H1 (cell line): ENCODE measurements at regions not wholly inside any gene's neighbourhood (a gene's known extent, or its start where the extent isn't known, plus 50 kb on each side); places are given as distances from the start of the nearest gene placed in this dataset.

Experiments used
- CTCF ChIA-PET: fragments of 300-600 bp; sonication (Branson Sonifier 250); formaldehyde crosslinking; loops from one replicate; lab custom pipeline; 2021; ENCODE audit not compliant: partially characterized antibody; lab: Charles Lee
- POLR2A ChIA-PET: fragments of 300-600 bp; sonication (Branson Sonifier 250); formaldehyde crosslinking; loops from one replicate; lab custom pipeline; 2021; ENCODE audit warnings: inconsistent platforms; ENCODE audit not compliant: partially characterized antibody; lab: Charles Lee
- DNase-seq, 2 experiments: peaks; one replicate each; pipeline versions ENCODE4 v3.0.0 to v3.0.0-alpha.2; 2010 to 2022; ENCODE audit warnings: low spot score in 2 of 2, low read depth in 1 of 2, mixed read lengths in 1 of 2
- FAIRE-seq: peaks from 2 replicates; lab custom pipeline; 2011; peaks lifted over from hg19 to GRCh38; lab: Jason Lieb, UNC
- H2AFZ ChIP-seq: 2 replicates; pipeline ENCODE4 v1.8.1; 2012; ENCODE audit warnings: low read length, inconsistent platforms
- H2AK5ac ChIP-seq: 2 replicates; pipeline ENCODE4 v1.6.1; 2013; ENCODE audit warnings: low read depth, low read length
- H2BK120ac ChIP-seq: replicated peaks from 2 replicates; pipeline ENCODE3; 2013; ENCODE audit warnings: low read depth, low read length, inconsistent platforms
- H2BK12ac ChIP-seq: 2 replicates; pipeline ENCODE4 v1.6.1; 2013; ENCODE audit warnings: low read depth, low read length
- H2BK15ac ChIP-seq: 2 replicates; pipeline ENCODE4 v1.6.1; 2013; ENCODE audit warnings: low read length
- H2BK20ac ChIP-seq: 2 replicates; pipeline ENCODE4 v1.6.1; 2013; ENCODE audit warnings: low read length
- H2BK5ac ChIP-seq: 2 replicates; pipeline ENCODE4 v1.6.1; 2013; ENCODE audit warnings: low read depth, low read length
- H3K14ac ChIP-seq: 2 replicates; pipeline ENCODE4 v1.6.1; 2013; ENCODE audit warnings: inconsistent platforms; ENCODE audit not compliant: insufficient read length
- H3K18ac ChIP-seq: 2 replicates; pipeline ENCODE4 v1.6.1; 2013; ENCODE audit warnings: low read length; ENCODE audit errors: extremely low read depth
- H3K23ac ChIP-seq: 2 replicates; pipeline ENCODE4 v1.6.1; 2013; ENCODE audit warnings: inconsistent platforms; ENCODE audit not compliant: insufficient read length
- H3K23me2 ChIP-seq: 2 replicates; pipeline ENCODE4 v1.6.1; 2013; ENCODE audit warnings: low read depth, low read length
- H3K27ac ChIP-seq: 2 replicates; pipeline ENCODE4 v1.6.1; 2011; ENCODE audit warnings: low read depth, low read length, inconsistent platforms
- H3K27me3 ChIP-seq, 4 experiments: replicated peaks in 1 of 4; 1 replicate in 1 of 4; 2 replicates in 3 of 4; pipeline versions ENCODE4 v1.6.1 to v1.8.1; 2011 to 2013; ENCODE audit warnings: low read length in 3 of 4, mild to moderate bottlenecking in 3 of 4, inconsistent platforms in 2 of 4, mixed read lengths in 2 of 4, moderate library complexity in 1 of 4; ENCODE audit not compliant: control insufficient read depth in 3 of 4, insufficient read depth in 3 of 4; ENCODE audit errors: extremely low read depth in 1 of 4
- H3K36me3 ChIP-seq, 4 experiments: 2 replicates each; pipeline versions ENCODE4 v1.6.1 to v1.8.1; 2011 to 2013; ENCODE audit warnings: mild to moderate bottlenecking in 4 of 4, low read length in 3 of 4, moderate library complexity in 2 of 4, control low read depth in 1 of 4, inconsistent platforms in 1 of 4; ENCODE audit not compliant: insufficient read depth in 4 of 4, control insufficient read depth in 2 of 4
- H3K4ac ChIP-seq: replicated peaks from 2 replicates; pipeline ENCODE3; 2013; ENCODE audit warnings: low read length, low read depth, mixed read lengths, inconsistent platforms; ENCODE audit not compliant: insufficient read length
- H3K4me1 ChIP-seq, 4 experiments: replicated peaks in 1 of 4; 1 replicate in 1 of 4; 2 replicates in 3 of 4; pipeline versions ENCODE4 v1.6.1 to v1.8.1; 2011 to 2013; ENCODE audit warnings: low read length in 3 of 4, inconsistent platforms in 2 of 4, mixed read lengths in 1 of 4; ENCODE audit not compliant: insufficient read depth in 4 of 4, control insufficient read depth in 3 of 4
- H3K4me2 ChIP-seq, 2 experiments: 2 replicates each; pipeline versions ENCODE4 v1.6.1 to v1.8.1; 2011 to 2013; ENCODE audit warnings: low read depth in 2 of 2, low read length in 2 of 2, control low read depth in 1 of 2, inconsistent platforms in 1 of 2, mild to moderate bottlenecking in 1 of 2; ENCODE audit not compliant: insufficient read depth in 1 of 2
- H3K4me3 ChIP-seq, 4 experiments: fragments of 200-600, 300-600 bp in 1 of 4; sonication (generic), shearing (Covaris generic), sonication (Bioruptor Twin) in 1 of 4; 2 replicates each; pipeline versions ENCODE4 v1.5.1 to v1.8.1; 2011 to 2016; ENCODE audit warnings: low read length in 4 of 4, low read depth in 3 of 4, control low read depth in 2 of 4, inconsistent platforms in 2 of 4, mild to moderate bottlenecking in 2 of 4, mixed read lengths in 1 of 4, moderate library complexity in 1 of 4; ENCODE audit not compliant: insufficient read depth in 2 of 4; ENCODE audit errors: extremely low read depth in 1 of 4
- H3K56ac ChIP-seq: replicated peaks from 2 replicates; pipeline ENCODE3; 2013; ENCODE audit warnings: low read depth, mild to moderate bottlenecking, mixed read lengths, low read length, inconsistent platforms; ENCODE audit not compliant: insufficient read length
- H3K79me1 ChIP-seq: 2 replicates; pipeline ENCODE4 v1.6.1; 2013; ENCODE audit warnings: low read depth, low read length, control low read depth
- H3K79me2 ChIP-seq, 2 experiments: 2 replicates each; pipeline versions ENCODE4 v1.6.1 to v1.8.1; 2012 to 2013; ENCODE audit warnings: low read length in 2 of 2, mild to moderate bottlenecking in 2 of 2, inconsistent platforms in 1 of 2; ENCODE audit not compliant: insufficient read depth in 2 of 2, control insufficient read depth in 1 of 2
- H3K9ac ChIP-seq, 4 experiments: replicated peaks in 1 of 4; 1 replicate in 1 of 4; 2 replicates in 3 of 4; pipeline versions ENCODE4 v1.6.1 to v1.8.1; 2011 to 2013; ENCODE audit warnings: low read depth in 3 of 4, low read length in 3 of 4, control low read depth in 2 of 4, mild to moderate bottlenecking in 2 of 4, moderate library complexity in 2 of 4, inconsistent platforms in 1 of 4; ENCODE audit errors: extremely low read depth in 1 of 4
- H3K9me3 ChIP-seq, 2 experiments: 2 replicates each; pipeline versions ENCODE4 v1.6.1 to v1.8.1; 2012 to 2013; ENCODE audit warnings: mild to moderate bottlenecking in 2 of 2, moderate library complexity in 2 of 2, control low read depth in 1 of 2, inconsistent platforms in 1 of 2, low read depth in 1 of 2, low read length in 1 of 2, mixed read lengths in 1 of 2; ENCODE audit not compliant: insufficient read depth in 2 of 2
- H4K20me1 ChIP-seq, 2 experiments: replicated peaks in 1 of 2; 2 replicates each; pipeline versions ENCODE3 to v1.8.1; 2011 to 2013; ENCODE audit warnings: inconsistent platforms in 2 of 2, low read length in 2 of 2, mild to moderate bottlenecking in 1 of 2; ENCODE audit not compliant: insufficient read depth in 2 of 2, control insufficient read depth in 1 of 2
- H4K5ac ChIP-seq: 2 replicates; pipeline ENCODE4 v1.6.1; 2013; ENCODE audit warnings: low read length, low read depth, mixed read lengths, inconsistent platforms; ENCODE audit not compliant: insufficient read length
- H4K8ac ChIP-seq: 2 replicates; pipeline ENCODE4 v1.8.0; 2013; ENCODE audit warnings: mild to moderate bottlenecking, moderate library complexity, low read length, inconsistent platforms; ENCODE audit not compliant: insufficient read depth; ENCODE audit errors: extremely low read depth
- H4K91ac ChIP-seq: replicated peaks from 2 replicates; pipeline ENCODE3; 2013; ENCODE audit warnings: low read length, mixed read lengths, inconsistent platforms; ENCODE audit not compliant: insufficient read length
- ATF3 ChIP-seq: IDR thresholded peaks from 2 replicates; pipeline ENCODE4 v1.6.1; 2011; ENCODE audit warnings: low read depth, mild to moderate bottlenecking, low read length; ENCODE audit not compliant: insufficient read depth
- RAD21 ChIP-seq, 2 experiments: IDR thresholded peaks in 1 of 2; conservative IDR thresholded peaks in 1 of 2; 2 replicates each; pipeline ENCODE4 v1.6.1; 2011; ENCODE audit warnings: low read depth in 2 of 2, low read length in 2 of 2, improper control_type of control experiment in 1 of 2, inconsistent platforms in 1 of 2, mild to moderate bottlenecking in 1 of 2, moderate library complexity in 1 of 2
- RXRA ChIP-seq: IDR thresholded peaks from 2 replicates; pipeline ENCODE4 v1.6.1; 2011; ENCODE audit warnings: low read depth, mild to moderate bottlenecking, low read length, moderate library complexity; ENCODE audit not compliant: insufficient read depth
- SIX5 ChIP-seq: IDR thresholded peaks from 2 replicates; pipeline ENCODE4 v1.6.1; 2011; ENCODE audit warnings: mild to moderate bottlenecking, low read depth, low read length
- SP2 ChIP-seq: IDR thresholded peaks from 2 replicates; pipeline ENCODE4 v1.6.1; 2012; ENCODE audit warnings: mild to moderate bottlenecking, low read length, inconsistent platforms
- TEAD4 ChIP-seq: IDR thresholded peaks from 2 replicates; pipeline ENCODE4 v1.6.1; 2012; ENCODE audit warnings: low read depth, low read length, inconsistent platforms, mixed read lengths
- USF2 ChIP-seq: IDR thresholded peaks from 2 replicates; pipeline ENCODE4 v1.6.1; 2011; ENCODE audit warnings: low read length, improper control_type of control experiment
- YY1 ChIP-seq: IDR thresholded peaks from 2 replicates; pipeline ENCODE4 v1.6.1; 2011; ENCODE audit warnings: low read depth, mild to moderate bottlenecking, low read length
- WGBS, 2 experiments: shearing (Covaris generic) in 1 of 2; methylation state at CpG; one replicate each; pipeline versions ENCODE4 v1.1.6 to v1.1.7; 2013 to 2015; ENCODE audit warnings: low lambda C conversion rate in 2 of 2, mixed read lengths in 2 of 2, inconsistent platforms in 1 of 2, low coverage in 1 of 2, missing lambda C conversion rate in 1 of 2; ENCODE audit not compliant: insufficient replicate concordance in 2 of 2, insufficient coverage in 1 of 2, insufficient read length in 1 of 2; ENCODE audit errors: extremely low coverage in 1 of 2, missing lambda C conversion rate in 1 of 2; 5-methylcytosine and 5-hydroxymethylcytosine counted together
- TF ChIP-seq, protein P1 (sequence below): IDR thresholded peaks from 2 replicates; pipeline ENCODE4 v1.6.1; 2012; ENCODE audit warnings: low read length, inconsistent platforms

- DNase-seq: no peak
- no peaks in the 10 kb centered on the region for H3K79me2 ChIP-seq
- TF ChIP-seq, protein P1, sequence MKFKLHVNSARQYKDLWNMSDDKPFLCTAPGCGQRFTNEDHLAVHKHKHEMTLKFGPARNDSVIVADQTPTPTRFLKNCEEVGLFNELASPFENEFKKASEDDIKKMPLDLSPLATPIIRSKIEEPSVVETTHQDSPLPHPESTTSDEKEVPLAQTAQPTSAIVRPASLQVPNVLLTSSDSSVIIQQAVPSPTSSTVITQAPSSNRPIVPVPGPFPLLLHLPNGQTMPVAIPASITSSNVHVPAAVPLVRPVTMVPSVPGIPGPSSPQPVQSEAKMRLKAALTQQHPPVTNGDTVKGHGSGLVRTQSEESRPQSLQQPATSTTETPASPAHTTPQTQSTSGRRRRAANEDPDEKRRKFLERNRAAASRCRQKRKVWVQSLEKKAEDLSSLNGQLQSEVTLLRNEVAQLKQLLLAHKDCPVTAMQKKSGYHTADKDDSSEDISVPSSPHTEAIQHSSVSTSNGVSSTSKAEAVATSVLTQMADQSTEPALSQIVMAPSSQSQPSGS: no peak
- TF ChIP-seq YY1 (no peak), RAD21 (IDR thresholded peaks at IDR 0.05 in 1 of 2, conservative IDR thresholded peaks at IDR 0.05 in 1 of 2; ENCODE audit: low read depth in 2 of 2, low read length in 2 of 2) (no peak), SP2 (no peak), ATF3 (no peak), TEAD4 (no peak), USF2 (no peak), RXRA (no peak), SIX5 (no peak)
- TF ChIP-seq, all 59 proteins: peak for 0
- Histone ChIP-seq H2AFZ (no peak overlapping the region), H3K9me3 (0 out of 4 replicates have a peak, but pooled peaks cover 0 to 4% of the 10 kb centered on the region in 2 experiments), H3K23ac (no peak overlapping the region), H3K4ac (no peak overlapping the region), H2BK12ac (no peak overlapping the region), H3K4me1 (no peaks in the 10 kb centered on the region), H2BK15ac (no peak overlapping the region), H3K56ac (no peak overlapping the region), H2BK120ac (no peak overlapping the region), H2AK5ac (no peak overlapping the region), H3K23me2 (no peaks in the 10 kb centered on the region), H4K5ac (no peak overlapping the region), H3K18ac (no peak overlapping the region), H2BK20ac (no peak overlapping the region), H4K91ac (no peak overlapping the region), H4K8ac (no peak overlapping the region), H3K79me1 (no peaks in the 10 kb centered on the region), H3K4me3 (no peak overlapping the region), H2BK5ac (no peak overlapping the region), H3K36me3 (no peaks in the 10 kb centered on the region), H3K9ac (no peak overlapping the region), H3K14ac (no peak overlapping the region), H3K27me3 (no peaks in the 10 kb centered on the region), H4K20me1 (no peaks in the 10 kb centered on the region), H3K4me2 (no peak overlapping the region), H3K27ac (no peak overlapping the region)
- POLR2A ChIA-PET: no interaction called here
- WGBS, 2 experiments: 95% methylated on average over 1 of the region's 1 CpG; no CpG with 5 or more reads in 1 of the 2 experiments
- FAIRE-seq: no peak
- CTCF ChIA-PET: no interaction called here
These were observed 1616.1 kb downstream of the C4orf33 start for GRCh38 chr4:130712038-130712437.
